Ovary (tissue), 7 donors: ENCODE measurements at regions not wholly inside any gene's neighbourhood (a gene's known extent, or its start where the extent isn't known, plus 50 kb on each side); places are given as distances from the start of the nearest gene placed in this dataset.

Experiments used
- DNase-seq, 5 donors: peaks; one replicate each; pipeline ENCODE4 v3.0.0-alpha.2; 2019 to 2020
- H3K27ac ChIP-seq, 2 donors: fragments of 200-600 bp; one replicate each; pipeline versions ENCODE4 v1.5.1 to v1.8.0; 2019 to 2022
- H3K27me3 ChIP-seq: fragments of 200-600 bp; one replicate; pipeline ENCODE4 v1.8.0; 2022
- H3K36me3 ChIP-seq: fragments of 200-600 bp; sonication (generic); one replicate; pipeline ENCODE4 v1.5.1; 2019
- H3K4me1 ChIP-seq: one replicate; pipeline ENCODE4 v1.8.1; 2013; ENCODE audit warnings: mild to moderate bottlenecking, moderate library complexity; ENCODE audit not compliant: insufficient read depth
- H3K4me3 ChIP-seq: fragments of 200-600 bp; sonication (generic); one replicate; pipeline ENCODE4 v1.5.1; 2017
- H3K9me3 ChIP-seq, 2 donors: fragments of 200-600 bp in 1 of 2; sonication (generic) in 1 of 2; one replicate each; pipeline versions ENCODE4 v1.5.1 to v1.8.1; 2013 to 2019; ENCODE audit warnings: mild to moderate bottlenecking in 1 of 2, moderate library complexity in 1 of 2
- EP300 ChIP-seq: sonication (generic); formaldehyde crosslinking; IDR thresholded peaks from one replicate; pipeline ENCODE4 v1.6.1; 2017; ENCODE audit warnings: antibody characterized with exemption
- POLR2A ChIP-seq: fragments of 450-650 bp; IDR thresholded peaks from one replicate; pipeline ENCODE4 v1.6.1; 2017; ENCODE audit warnings: antibody characterized with exemption, mild to moderate bottlenecking, moderate library complexity
- WGBS, 3 donors: extraction: QIAGEN DNeasy Blood & Tissue Kit in 1 of 3; methylation state at CpG; one replicate each; pipeline versions ENCODE4 v1.1.5 to v1.1.7; 2013 to 2017; 5-methylcytosine and 5-hydroxymethylcytosine counted together
- intact Hi-C, 4 donors: fragments of 100-400 bp; cut with DNase I; formaldehyde crosslinking; loops; one replicate each; pipeline versions ENCODE4 v1.11.0 to v1.15.1; 2022 to 2023
- TF ChIP-seq, protein P1 (sequence below), 3 donors: fragments of 450-650 bp in 2 of 3; fragments of 200-600 bp in 1 of 3; IDR thresholded peaks; one replicate each; pipeline versions ENCODE4 v1.5.1 to v1.8.0; 2016 to 2022; ENCODE audit warnings: antibody characterized with exemption in 3 of 3, mild to moderate bottlenecking in 1 of 3
- donor health status: DM: no; HTN: no; CAD: no; lungs with moderate emphysema.
- donor health status: DM: no; HTN: no; CAD: no.
- donor health status: Bipolar disorder and iron deficiency.
- donor health status: DM: no; HTN: no; CAD: no.
- donor health status: DM: yes; HTN: yes; CAD: no.

GRCh38 chr6:81383472-81383871 lies 369.0 kb downstream of the TENT5A start:
- intact Hi-C loops = no loop called here
- Histone ChIP-seq H3K9me3 (no peaks in the 10 kb centered on the region), H3K36me3 (no peaks in the 10 kb centered on the region), H3K4me1 (no peaks in the 10 kb centered on the region), H3K27ac (no peak overlapping the region), H3K27me3 (no peaks in the 10 kb centered on the region), H3K4me3 (no peak overlapping the region)
- DNase-seq = no peak
- 53 to 90% (median 77%) methylated on average over 1 of the region's 1 CpG for WGBS, 3 donors
- TF ChIP-seq EP300 (no peak), POLR2A (no peak)
- TF ChIP-seq, protein P1, sequence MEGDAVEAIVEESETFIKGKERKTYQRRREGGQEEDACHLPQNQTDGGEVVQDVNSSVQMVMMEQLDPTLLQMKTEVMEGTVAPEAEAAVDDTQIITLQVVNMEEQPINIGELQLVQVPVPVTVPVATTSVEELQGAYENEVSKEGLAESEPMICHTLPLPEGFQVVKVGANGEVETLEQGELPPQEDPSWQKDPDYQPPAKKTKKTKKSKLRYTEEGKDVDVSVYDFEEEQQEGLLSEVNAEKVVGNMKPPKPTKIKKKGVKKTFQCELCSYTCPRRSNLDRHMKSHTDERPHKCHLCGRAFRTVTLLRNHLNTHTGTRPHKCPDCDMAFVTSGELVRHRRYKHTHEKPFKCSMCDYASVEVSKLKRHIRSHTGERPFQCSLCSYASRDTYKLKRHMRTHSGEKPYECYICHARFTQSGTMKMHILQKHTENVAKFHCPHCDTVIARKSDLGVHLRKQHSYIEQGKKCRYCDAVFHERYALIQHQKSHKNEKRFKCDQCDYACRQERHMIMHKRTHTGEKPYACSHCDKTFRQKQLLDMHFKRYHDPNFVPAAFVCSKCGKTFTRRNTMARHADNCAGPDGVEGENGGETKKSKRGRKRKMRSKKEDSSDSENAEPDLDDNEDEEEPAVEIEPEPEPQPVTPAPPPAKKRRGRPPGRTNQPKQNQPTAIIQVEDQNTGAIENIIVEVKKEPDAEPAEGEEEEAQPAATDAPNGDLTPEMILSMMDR (IDR thresholded peaks at IDR 0.05) = no peak

DNA sequence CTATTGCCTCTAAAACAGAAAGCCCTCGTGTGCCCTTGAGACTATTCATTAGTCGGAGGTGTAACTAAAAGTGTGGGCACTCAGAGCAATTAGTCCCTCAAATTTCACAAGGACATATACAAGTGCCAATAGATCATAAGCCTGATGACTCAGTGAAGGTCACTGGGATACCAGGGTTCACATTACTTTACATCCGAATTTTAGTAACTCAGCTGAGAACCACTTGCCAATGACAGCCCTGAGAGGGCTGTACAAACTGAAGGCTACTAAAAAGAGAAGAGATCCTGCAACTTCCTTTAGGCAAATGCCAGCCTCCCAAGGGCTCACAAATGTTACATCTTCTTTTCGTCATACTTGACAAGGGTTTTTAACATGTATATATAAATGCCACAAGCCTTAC lies 369.6 kb downstream of the TENT5A start:
- 76 to 81% (median 81%) methylated on average over 4 of the region's 4 CpGs for WGBS, 3 donors
- DNase-seq = no peak
- Histone ChIP-seq H3K27ac (no peak overlapping the region), H3K4me1 (no peaks in the 10 kb centered on the region), H3K27me3 (no peaks in the 10 kb centered on the region), H3K4me3 (no peak overlapping the region), H3K9me3 (no peaks in the 10 kb centered on the region), H3K36me3 (no peaks in the 10 kb centered on the region)
- intact Hi-C loops = no loop called here
- TF ChIP-seq, protein P1 (IDR thresholded peaks at IDR 0.05) = no peak
- TF ChIP-seq EP300 (no peak), POLR2A (no peak)

DNA sequence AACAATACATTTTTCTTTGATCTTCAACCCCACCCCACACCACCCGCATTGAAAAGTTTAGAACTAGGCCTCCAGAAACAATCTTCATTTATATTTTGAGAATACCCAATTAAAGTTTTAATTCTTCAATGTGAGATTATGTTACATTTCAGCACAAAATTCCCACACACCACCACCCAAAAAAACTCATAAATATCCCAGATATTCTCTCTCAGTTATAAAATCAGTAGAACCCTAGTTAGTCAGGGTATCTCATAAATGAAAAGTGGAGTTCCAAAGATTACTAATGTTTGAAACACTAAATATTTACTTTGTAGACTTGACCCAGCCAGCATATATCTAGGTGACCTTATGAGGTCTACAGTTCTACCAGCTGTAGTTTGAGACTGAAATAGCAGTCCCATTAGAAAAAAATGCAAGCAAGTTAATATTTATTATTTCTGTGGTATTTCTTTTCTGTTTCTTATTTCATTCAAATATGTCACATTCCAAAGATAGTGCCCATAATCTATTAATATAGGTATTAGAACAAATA lies 371.0 kb downstream of the TENT5A start:
- DNase-seq = no peak
- Histone ChIP-seq H3K27ac (no peak overlapping the region), H3K9me3 (no peaks in the 10 kb centered on the region), H3K4me1 (no peaks in the 10 kb centered on the region), H3K36me3 (no peaks in the 10 kb centered on the region), H3K4me3 (no peak overlapping the region), H3K27me3 (no peaks in the 10 kb centered on the region)
- TF ChIP-seq, protein P1 (IDR thresholded peaks at IDR 0.05) = no peak
- TF ChIP-seq POLR2A = no peak
- no peak for TF ChIP-seq EP300
- intact Hi-C loops = no loop called here
- 66 to 87% (median 77%) methylated on average over 1 of the region's 1 CpG for WGBS, 3 donors

- intact Hi-C loops = no loop called here
- DNase-seq = no peak
Measured at GRCh38 chr6:81380718-81381338, 371.7 kb downstream of the TENT5A start.

More at GRCh38 chr6:81380718-81381338, 371.7 kb downstream of the TENT5A start:
- no peak overlapping the region for H3K27ac ChIP-seq
- H3K4me1 ChIP-seq = no peaks in the 10 kb centered on the region
- 82 to 93% (median 87%) methylated on average over 1 of the region's 1 CpG for WGBS, 3 donors
- H3K27me3 ChIP-seq = no peaks in the 10 kb centered on the region
- H3K4me3 ChIP-seq = no peak overlapping the region
- H3K9me3 ChIP-seq = no peaks in the 10 kb centered on the region
- no peaks in the 10 kb centered on the region for H3K36me3 ChIP-seq
- TF ChIP-seq, protein P1 (IDR thresholded peaks at IDR 0.05) = no peak
- no peak for TF ChIP-seq POLR2A
- TF ChIP-seq EP300 = no peak
